ENCODE measurements at regions not wholly inside any gene's neighbourhood (a gene's known extent, or its start where the extent isn't known, plus 50 kb on each side); places are given as distances from the start of the nearest gene placed in this dataset.

- no peak for DNase-seq
- Histone ChIP-seq H3K4me3 (no peak overlapping the region), H3K27me3 (ENCODE audit: insufficient read depth in 3 of 3, low read length in 2 of 3) (no peaks in the 10 kb centered on the region), H3K27ac (no peak overlapping the region), H3K9me3 (peaks cover 11% of the 10 kb centered on the region), H3K4me1 (no peaks in the 10 kb centered on the region), H3K36me3 (ENCODE audit: insufficient read depth in 1 of 2, low read depth in 1 of 2) (no peaks in the 10 kb centered on the region)
- no peak for TF ChIP-seq CTCF (IDR thresholded peaks at IDR 0.05)
- intact Hi-C loops (cut with DNase I), result no loop called here
- 54 to 67% (median 62%) methylated on average over 1 of the region's 1 CpG for WGBS, 3 donors
- ATAC-seq, result no peak
Observed at GRCh38 chr3:28101705-28102104, 139.7 kb upstream of the CMC1 start.

- DNase-seq (no peak), ATAC-seq (no peak)
- peaks cover 11% of the 10 kb centered on the region for H3K9me3 ChIP-seq
- no peaks in the 10 kb centered on the region for H3K4me1 ChIP-seq
- no peak overlapping the region for H3K27ac ChIP-seq
- no peaks in the 10 kb centered on the region for H3K36me3 ChIP-seq (ENCODE audit: insufficient read depth in 1 of 2, low read depth in 1 of 2)
- WGBS, 3 donors, result 45 to 55% (median 49%) methylated on average over 3 of the region's 3 CpGs
- H3K27me3 ChIP-seq (ENCODE audit: insufficient read depth in 3 of 3, low read length in 2 of 3), result no peaks in the 10 kb centered on the region
- H3K4me3 ChIP-seq, result no peak overlapping the region
- intact Hi-C loops (cut with DNase I), result no loop called here
- TF ChIP-seq CTCF (IDR thresholded peaks at IDR 0.05), result no peak
Observed at GRCh38 chr3:28103861-28104260, 137.6 kb upstream of the CMC1 start.

GRCh38 chr3:28104896-28105534 lies 136.4 kb upstream of the CMC1 start:
- 78 to 82% (median 81%) methylated on average over 11 of the region's 11 CpGs for WGBS, 3 donors
- ATAC-seq (no peak), DNase-seq (no peak)
- Histone ChIP-seq H3K4me1 (no peaks in the 10 kb centered on the region), H3K27ac (no peak overlapping the region), H3K4me3 (no peak overlapping the region), H3K9me3 (peaks cover 2% of the 10 kb centered on the region), H3K27me3 (ENCODE audit: insufficient read depth in 3 of 3, low read length in 2 of 3) (no peaks in the 10 kb centered on the region), H3K36me3 (ENCODE audit: insufficient read depth in 1 of 2, low read depth in 1 of 2) (no peaks in the 10 kb centered on the region)
- intact Hi-C loops (cut with DNase I), result no loop called here
- TF ChIP-seq CTCF (IDR thresholded peaks at IDR 0.05), result no peak

GRCh38 chr3:28109829-28110228 lies 131.6 kb upstream of the CMC1 start:
- no peak for TF ChIP-seq CTCF (IDR thresholded peaks at IDR 0.05)
- no peak for DNase-seq
- Histone ChIP-seq H3K36me3 (ENCODE audit: insufficient read depth in 1 of 2, low read depth in 1 of 2) (no peaks in the 10 kb centered on the region), H3K27ac (no peak overlapping the region), H3K9me3 (no peaks in the 10 kb centered on the region), H3K27me3 (ENCODE audit: insufficient read depth in 3 of 3, low read length in 2 of 3) (no peaks in the 10 kb centered on the region), H3K4me1 (no peaks in the 10 kb centered on the region), H3K4me3 (no peak overlapping the region)
- 71 to 81% (median 77%) methylated on average over 2 of the region's 2 CpGs for WGBS, 3 donors
- no peak for ATAC-seq
- intact Hi-C loops (cut with DNase I), result no loop called here

GRCh38 chr3:28110869-28111268 lies 130.6 kb upstream of the CMC1 start:
- Histone ChIP-seq H3K27ac (no peak overlapping the region), H3K27me3 (ENCODE audit: insufficient read depth in 3 of 3, low read length in 2 of 3) (no peaks in the 10 kb centered on the region), H3K36me3 (ENCODE audit: insufficient read depth in 1 of 2, low read depth in 1 of 2) (no peaks in the 10 kb centered on the region), H3K4me3 (no peak overlapping the region), H3K4me1 (no peaks in the 10 kb centered on the region), H3K9me3 (no peaks in the 10 kb centered on the region)
- intact Hi-C loops (cut with DNase I), result no loop called here
- DNase-seq (no peak), ATAC-seq (no peak)
- no peak for TF ChIP-seq CTCF (IDR thresholded peaks at IDR 0.05)
